ENCODE measurements at regions not wholly inside any gene's neighbourhood (a gene's known extent, or its start where the extent isn't known, plus 50 kb on each side); places are given as distances from the start of the nearest gene placed in this dataset.

- TF ChIP-seq CTCF (IDR thresholded peaks at IDR 0.05) (no peak), POLR2A (IDR thresholded peaks at IDR 0.05) (no peak), POLR2AphosphoS5 (IDR thresholded peaks at IDR 0.05) (no peak)
Observed at GRCh38 chr14:65332141-65332871, 80.2 kb upstream of the FUT8 start.

All from upper lobe of left lung (tissue), 4 donors.